BLaER1 (cell line): ENCODE measurements at regions not wholly inside any gene's neighbourhood (a gene's known extent, or its start where the extent isn't known, plus 50 kb on each side); places are given as distances from the start of the nearest gene placed in this dataset.

Experiments
- H3K27ac ChIP-seq: shearing (Covaris generic); formaldehyde crosslinking; 2 replicates; pipeline ENCODE4 v1.8.1; 2022
- H3K27me3 ChIP-seq: shearing (Covaris generic); formaldehyde crosslinking; 2 replicates; pipeline ENCODE4 v1.8.1; 2022
- H3K36me3 ChIP-seq: shearing (Covaris generic); formaldehyde crosslinking; 2 replicates; pipeline ENCODE4 v1.8.1; 2022
- H3K4me1 ChIP-seq: shearing (Covaris generic); formaldehyde crosslinking; 2 replicates; pipeline ENCODE4 v1.8.1; 2022
- H3K4me2 ChIP-seq: shearing (Covaris generic); formaldehyde crosslinking; 2 replicates; pipeline ENCODE4 v1.8.1; 2022
- H3K4me3 ChIP-seq: shearing (Covaris generic); formaldehyde crosslinking; 2 replicates; pipeline ENCODE4 v1.8.1; 2022
- H3K9ac ChIP-seq: shearing (Covaris generic); formaldehyde crosslinking; 2 replicates; pipeline ENCODE4 v1.8.1; 2022
- H3K9me3 ChIP-seq: shearing (Covaris generic); formaldehyde crosslinking; 2 replicates; pipeline ENCODE4 v1.8.1; 2022
- H4K20me1 ChIP-seq: shearing (Covaris generic); formaldehyde crosslinking; 2 replicates; pipeline ENCODE4 v1.8.1; 2022
- Cebpa-rat ChIP-seq: shearing (Covaris generic); IDR thresholded peaks from 2 replicates; pipeline ENCODE4 v1.8.1; 2022

- no peak overlapping the region for H3K9ac ChIP-seq
- no peaks in the 10 kb centered on the region for H3K27me3 ChIP-seq
- no peaks in the 10 kb centered on the region for H3K36me3 ChIP-seq
- no peak overlapping the region for H3K27ac ChIP-seq
- H4K20me1 ChIP-seq, result no peaks in the 10 kb centered on the region
- no peaks in the 10 kb centered on the region for H3K4me1 ChIP-seq
- H3K4me2 ChIP-seq, result no peak overlapping the region
- H3K9me3 ChIP-seq, result no peaks in the 10 kb centered on the region
- TF ChIP-seq Cebpa-rat, result no peak
- no peak overlapping the region for H3K4me3 ChIP-seq
Observed at GRCh38 chr1:207971331-207972219, 60.6 kb upstream of the CD34 start.

- no peaks in the 10 kb centered on the region for H3K4me1 ChIP-seq
- no peaks in the 10 kb centered on the region for H3K27me3 ChIP-seq
- H3K9me3 ChIP-seq, result no peaks in the 10 kb centered on the region
- H3K4me2 ChIP-seq, result no peak overlapping the region
- no peaks in the 10 kb centered on the region for H4K20me1 ChIP-seq
- no peak for TF ChIP-seq Cebpa-rat
- H3K27ac ChIP-seq, result no peak overlapping the region
- H3K4me3 ChIP-seq, result no peak overlapping the region
- no peak overlapping the region for H3K9ac ChIP-seq
- no peaks in the 10 kb centered on the region for H3K36me3 ChIP-seq
Observed at GRCh38 chr1:207970329-207971233, 59.7 kb upstream of the CD34 start.

- H3K9ac ChIP-seq, result no peak overlapping the region
- H3K4me1 ChIP-seq, result no peaks in the 10 kb centered on the region
- H3K4me2 ChIP-seq, result no peak overlapping the region
- H3K27me3 ChIP-seq, result no peaks in the 10 kb centered on the region
- no peaks in the 10 kb centered on the region for H4K20me1 ChIP-seq
- no peak for TF ChIP-seq Cebpa-rat
- no peaks in the 10 kb centered on the region for H3K36me3 ChIP-seq
- H3K27ac ChIP-seq, result no peak overlapping the region
- H3K4me3 ChIP-seq, result no peak overlapping the region
- no peaks in the 10 kb centered on the region for H3K9me3 ChIP-seq
Observed at GRCh38 chr1:207969528-207969927, 58.6 kb upstream of the CD34 start.

- Histone ChIP-seq H3K4me2 (no peak overlapping the region), H3K27me3 (no peaks in the 10 kb centered on the region), H3K4me3 (no peak overlapping the region), H4K20me1 (no peaks in the 10 kb centered on the region), H3K9me3 (no peaks in the 10 kb centered on the region), H3K36me3 (no peaks in the 10 kb centered on the region), H3K27ac (no peak overlapping the region), H3K4me1 (peaks cover 6% of the 10 kb centered on the region), H3K9ac (no peak overlapping the region)
- no peak for TF ChIP-seq Cebpa-rat
Observed at GRCh38 chr1:207968521-207969009, 57.6 kb upstream of the CD34 start.

- peaks cover 6% of the 10 kb centered on the region for H3K27me3 ChIP-seq
- no peak overlapping the region for H3K27ac ChIP-seq
- H3K9me3 ChIP-seq, result no peaks in the 10 kb centered on the region
- H3K4me3 ChIP-seq, result no peak overlapping the region
- no peaks in the 10 kb centered on the region for H3K36me3 ChIP-seq
- H3K4me2 ChIP-seq, result no peak overlapping the region
- no peaks in the 10 kb centered on the region for H4K20me1 ChIP-seq
- no peak overlapping the region for H3K9ac ChIP-seq
- peaks cover 12% of the 10 kb centered on the region for H3K4me1 ChIP-seq
- no peak for TF ChIP-seq Cebpa-rat
Observed at GRCh38 chr1:207967703-207968102, 56.8 kb upstream of the CD34 start.

- no peak overlapping the region for H3K27ac ChIP-seq
- H3K4me2 ChIP-seq, result no peak overlapping the region
- no peak overlapping the region for H3K9ac ChIP-seq
- TF ChIP-seq Cebpa-rat, result no peak
- H3K4me1 ChIP-seq, result peaks cover 14% of the 10 kb centered on the region
- H4K20me1 ChIP-seq, result no peaks in the 10 kb centered on the region
- no peaks in the 10 kb centered on the region for H3K9me3 ChIP-seq
- no peak overlapping the region for H3K4me3 ChIP-seq
- H3K27me3 ChIP-seq, result peaks cover 18% of the 10 kb centered on the region
- H3K36me3 ChIP-seq, result no peaks in the 10 kb centered on the region
Observed at GRCh38 chr1:207966521-207966920, 55.6 kb upstream of the CD34 start.

GRCh38 chr1:207965392-207966387, 54.8 kb upstream of the CD34 start:
- no peak overlapping the region for H3K4me2 ChIP-seq
- no peaks in the 10 kb centered on the region for H3K9me3 ChIP-seq
- no peaks in the 10 kb centered on the region for H4K20me1 ChIP-seq
- H3K27ac ChIP-seq, result no peak overlapping the region
- no peak overlapping the region for H3K4me3 ChIP-seq
- H3K4me1 ChIP-seq, result peaks cover 14% of the 10 kb centered on the region
- H3K36me3 ChIP-seq, result no peaks in the 10 kb centered on the region
- peaks cover 26% of the 10 kb centered on the region for H3K27me3 ChIP-seq
- TF ChIP-seq Cebpa-rat, result no peak
- no peak overlapping the region for H3K9ac ChIP-seq

GRCh38 chr1:207964195-207964966, 53.5 kb upstream of the CD34 start:
- H3K36me3 ChIP-seq, result no peaks in the 10 kb centered on the region
- peaks cover 14% of the 10 kb centered on the region for H3K4me1 ChIP-seq
- no peak for TF ChIP-seq Cebpa-rat
- H4K20me1 ChIP-seq, result no peaks in the 10 kb centered on the region
- H3K27me3 ChIP-seq, result peaks cover 39% of the 10 kb centered on the region
- H3K4me3 ChIP-seq, result no peak overlapping the region; the same call in 1 of the 2 replicates
- H3K9ac ChIP-seq, result peak overlapping the region; percentile 68; the same call in 1 of the 2 replicates
- H3K27ac ChIP-seq, result no peak overlapping the region; the same call in 1 of the 2 replicates
- no peaks in the 10 kb centered on the region for H3K9me3 ChIP-seq
- H3K4me2 ChIP-seq, result peak overlapping the region; percentile 84
